KMS-11 (cell line): ENCODE measurements at regions not wholly inside any gene's neighbourhood (a gene's known extent, or its start where the extent isn't known, plus 50 kb on each side); places are given as distances from the start of the nearest gene placed in this dataset.

ENCODE experiments used
- H2AFZ ChIP-seq: fragments of 200-600 bp; sonication (generic); 2 replicates; pipeline ENCODE4 v1.6.1; 2016; ENCODE audit warnings: antibody characterized with exemption, mixed run types, low read depth
- H3K27ac ChIP-seq: fragments of 200-600 bp; sonication (generic); 2 replicates; pipeline ENCODE4 v1.6.1; 2016; ENCODE audit warnings: mild to moderate bottlenecking, mixed run types
- H3K27me3 ChIP-seq: fragments of 200-600 bp; sonication (generic); 2 replicates; pipeline ENCODE4 v1.6.1; 2017; ENCODE audit warnings: mild to moderate bottlenecking, low read depth, mixed run types, moderate library complexity; ENCODE audit not compliant: insufficient read depth
- H3K36me3 ChIP-seq: fragments of 200-600 bp; sonication (generic); 2 replicates; pipeline ENCODE4 v1.6.1; 2017; ENCODE audit warnings: mild to moderate bottlenecking, mixed run types; ENCODE audit not compliant: insufficient read depth
- H3K4me1 ChIP-seq: fragments of 200-600 bp; sonication (generic); 2 replicates; pipeline ENCODE4 v1.6.1; 2016; ENCODE audit warnings: mild to moderate bottlenecking, low read depth, mixed run types; ENCODE audit not compliant: poor library complexity, severe bottlenecking
- H3K4me2 ChIP-seq: fragments of 200-600 bp; sonication (generic); 2 replicates; pipeline ENCODE4 v1.7.0; 2016; ENCODE audit warnings: mild to moderate bottlenecking, mixed run types
- H3K4me3 ChIP-seq: fragments of 200-600 bp; sonication (generic); IDR thresholded peaks from 2 replicates; pipeline ENCODE4 v1.6.1; 2017; ENCODE audit warnings: low read depth, low read length, mixed read lengths; ENCODE audit not compliant: insufficient read depth
- H3K79me2 ChIP-seq: fragments of 200-600 bp; sonication (generic); 2 replicates; pipeline ENCODE4 v1.6.1; 2016; ENCODE audit warnings: low read depth, mixed run types; ENCODE audit not compliant: insufficient read depth
- H3K9ac ChIP-seq: fragments of 200-600 bp; sonication (generic); 2 replicates; pipeline ENCODE4 v1.6.1; 2016; ENCODE audit warnings: mild to moderate bottlenecking, mixed run types
- H4K20me1 ChIP-seq: fragments of 200-600 bp; sonication (generic); 2 replicates; pipeline ENCODE4 v1.6.1; 2016; ENCODE audit warnings: mild to moderate bottlenecking, mixed run types; ENCODE audit not compliant: insufficient read depth
- TF ChIP-seq, protein P1 (sequence below): fragments of 200-600 bp; sonication (generic); conservative IDR thresholded peaks from 2 replicates; pipeline ENCODE4 v1.6.1; 2017; ENCODE audit warnings: low read depth, mild to moderate bottlenecking, antibody characterized with exemption, low read length, moderate library complexity, mixed read lengths

DNA sequence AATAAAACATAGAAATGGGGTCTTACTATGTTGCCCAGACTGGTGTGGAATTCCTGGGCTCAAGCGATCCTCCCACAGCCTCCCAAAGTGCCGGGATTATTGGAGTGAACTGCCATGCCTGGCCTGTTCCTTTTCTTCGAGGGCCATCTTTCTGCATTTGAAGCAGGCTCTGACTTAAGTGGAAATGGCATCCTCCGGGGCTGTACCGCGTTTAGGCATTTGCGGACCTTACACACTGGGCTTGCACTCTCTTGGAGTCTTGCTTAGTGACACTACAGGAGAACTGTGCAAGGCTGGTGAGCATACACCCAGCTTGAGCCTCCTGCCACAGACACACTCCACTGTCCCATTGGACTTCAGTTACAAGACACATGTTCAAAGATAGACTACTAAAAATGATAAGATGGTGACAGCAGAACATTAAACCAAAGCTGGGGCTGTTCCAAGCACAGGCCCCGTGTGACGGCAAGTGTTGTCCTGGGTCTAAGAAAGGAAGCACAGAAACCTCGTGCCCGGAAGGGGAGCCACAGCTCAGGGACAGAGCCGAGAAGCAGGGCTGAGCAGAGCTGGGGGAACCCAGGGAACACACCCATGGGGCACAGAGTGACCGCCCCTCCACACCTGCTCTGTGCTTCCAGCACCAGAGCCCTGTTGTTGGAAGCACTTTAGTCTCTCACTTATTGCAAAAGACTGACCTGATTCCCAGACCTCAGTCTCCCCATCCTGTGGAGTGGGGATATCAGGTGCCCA is 59.0 kb upstream of the SHANK2 start:
- Histone ChIP-seq H3K4me2 (no peak overlapping the region), H3K79me2 (no peaks in the 10 kb centered on the region), H3K9ac (no peak overlapping the region), H4K20me1 (no peaks in the 10 kb centered on the region), H3K27me3 (no peaks in the 10 kb centered on the region), H3K4me1 (no peaks in the 10 kb centered on the region), H3K36me3 (no peaks in the 10 kb centered on the region), H3K27ac (no peak overlapping the region), H3K4me3 (no peak overlapping the region), H2AFZ (no peak overlapping the region)
- TF ChIP-seq, protein P1, sequence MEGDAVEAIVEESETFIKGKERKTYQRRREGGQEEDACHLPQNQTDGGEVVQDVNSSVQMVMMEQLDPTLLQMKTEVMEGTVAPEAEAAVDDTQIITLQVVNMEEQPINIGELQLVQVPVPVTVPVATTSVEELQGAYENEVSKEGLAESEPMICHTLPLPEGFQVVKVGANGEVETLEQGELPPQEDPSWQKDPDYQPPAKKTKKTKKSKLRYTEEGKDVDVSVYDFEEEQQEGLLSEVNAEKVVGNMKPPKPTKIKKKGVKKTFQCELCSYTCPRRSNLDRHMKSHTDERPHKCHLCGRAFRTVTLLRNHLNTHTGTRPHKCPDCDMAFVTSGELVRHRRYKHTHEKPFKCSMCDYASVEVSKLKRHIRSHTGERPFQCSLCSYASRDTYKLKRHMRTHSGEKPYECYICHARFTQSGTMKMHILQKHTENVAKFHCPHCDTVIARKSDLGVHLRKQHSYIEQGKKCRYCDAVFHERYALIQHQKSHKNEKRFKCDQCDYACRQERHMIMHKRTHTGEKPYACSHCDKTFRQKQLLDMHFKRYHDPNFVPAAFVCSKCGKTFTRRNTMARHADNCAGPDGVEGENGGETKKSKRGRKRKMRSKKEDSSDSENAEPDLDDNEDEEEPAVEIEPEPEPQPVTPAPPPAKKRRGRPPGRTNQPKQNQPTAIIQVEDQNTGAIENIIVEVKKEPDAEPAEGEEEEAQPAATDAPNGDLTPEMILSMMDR = no peak

DNA sequence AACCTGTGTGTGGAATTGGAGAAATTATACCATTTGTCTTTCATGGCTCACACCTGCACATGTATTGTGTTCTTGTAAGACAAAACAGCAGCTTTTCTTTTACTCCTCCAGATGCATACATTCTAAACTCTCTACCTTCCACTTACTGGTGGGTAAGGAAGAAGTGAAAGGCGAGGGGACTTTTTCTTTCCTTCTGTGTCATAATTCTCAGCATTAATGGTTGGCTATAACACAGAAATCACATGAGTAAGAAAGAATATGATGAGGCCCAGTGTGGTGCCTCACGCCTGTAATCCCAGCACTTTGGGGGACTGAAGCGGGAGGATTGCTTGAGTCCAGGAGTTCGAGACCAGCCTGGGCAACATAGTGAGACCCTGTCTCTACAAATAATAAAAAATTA is 57.8 kb upstream of the SHANK2 start:
- H3K9ac ChIP-seq = no peak overlapping the region
- no peak overlapping the region for H2AFZ ChIP-seq
- H4K20me1 ChIP-seq = no peaks in the 10 kb centered on the region
- TF ChIP-seq, protein P1 = no peak
- no peaks in the 10 kb centered on the region for H3K27me3 ChIP-seq
- no peaks in the 10 kb centered on the region for H3K79me2 ChIP-seq
- no peak overlapping the region for H3K4me3 ChIP-seq
- H3K36me3 ChIP-seq = no peaks in the 10 kb centered on the region
- H3K27ac ChIP-seq = no peak overlapping the region
- H3K4me1 ChIP-seq = no peaks in the 10 kb centered on the region
- H3K4me2 ChIP-seq = no peak overlapping the region

DNA sequence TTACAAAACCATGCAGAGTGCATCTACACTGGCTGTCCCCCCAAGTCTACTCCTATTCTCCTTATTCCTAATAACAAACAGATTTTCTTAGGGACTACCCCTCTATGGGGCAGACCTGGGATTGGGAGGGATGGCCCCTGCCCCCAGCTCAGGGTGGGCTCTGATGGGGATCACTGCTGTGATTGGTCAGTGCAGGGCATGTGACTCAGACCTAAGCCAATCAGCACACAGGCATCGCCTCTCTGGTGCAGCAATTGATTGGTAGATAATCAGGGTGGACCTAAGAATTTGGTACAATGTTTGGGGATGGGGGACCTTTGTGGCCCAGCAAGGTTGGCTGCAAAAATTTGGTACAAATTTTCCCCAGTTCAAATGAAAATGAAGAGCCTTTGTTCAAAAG is 57.2 kb upstream of the SHANK2 start:
- Histone ChIP-seq H3K27ac (no peak overlapping the region), H3K27me3 (no peaks in the 10 kb centered on the region), H3K36me3 (no peaks in the 10 kb centered on the region), H4K20me1 (no peaks in the 10 kb centered on the region), H3K79me2 (no peaks in the 10 kb centered on the region), H3K4me3 (no peak overlapping the region), H3K4me2 (no peak overlapping the region), H3K9ac (no peak overlapping the region), H3K4me1 (no peaks in the 10 kb centered on the region), H2AFZ (no peak overlapping the region)
- TF ChIP-seq, protein P1 = no peak

GRCh38 chr11:71309181-71309580 is 56.8 kb upstream of the SHANK2 start:
- no peak overlapping the region for H3K27ac ChIP-seq
- no peak overlapping the region for H3K9ac ChIP-seq
- H3K4me1 ChIP-seq = no peaks in the 10 kb centered on the region
- TF ChIP-seq, protein P1 = no peak
- no peaks in the 10 kb centered on the region for H3K36me3 ChIP-seq
- H2AFZ ChIP-seq = no peak overlapping the region
- no peak overlapping the region for H3K4me3 ChIP-seq
- no peaks in the 10 kb centered on the region for H3K27me3 ChIP-seq
- no peaks in the 10 kb centered on the region for H4K20me1 ChIP-seq
- H3K4me2 ChIP-seq = no peak overlapping the region
- H3K79me2 ChIP-seq = no peaks in the 10 kb centered on the region
